ENCODE measurements at regions not wholly inside any gene's neighbourhood (a gene's known extent, or its start where the extent isn't known, plus 50 kb on each side); places are given as distances from the start of the nearest gene placed in this dataset.

GRCh38 chr10:81130014-81130413, 592.3 kb downstream of the SH2D4B start:
- Histone ChIP-seq H3K27ac (ENCODE audit: low read depth, low read length) (no peak overlapping the region), H3K4me1 (ENCODE audit: insufficient read depth, low read length) (no peaks in the 10 kb centered on the region), H3K9me3 (ENCODE audit: control insufficient read depth in 1 of 2, low read length in 2 of 2) (no peaks in the 10 kb centered on the region), H3K36me3 (ENCODE audit: insufficient read depth, low read length) (no peaks in the 10 kb centered on the region), H3K27me3 (ENCODE audit: insufficient read depth, low read length) (no peaks in the 10 kb centered on the region), H3K4me3 (ENCODE audit: low read length in 2 of 2) (no peak overlapping the region)
- ChIA-PET POLR2A (ENCODE audit: partially characterized antibody) (interaction anchor here (0.7 kb wide), 1 partner anchor 725 kb away, joined by 3 read pairs; no protein-coding TSS in a partner anchor), CTCF (ENCODE audit: partially characterized antibody) (no interaction called here)
- peaks cover 0 to 2% of the 10 kb centered on the region in 2 donors for H3K27me3 Mint-ChIP-seq
- no peak overlapping the region for H3K4me3 Mint-ChIP-seq
- intact Hi-C loops (cut with micrococcal nuclease), result no loop called here
- H3K36me3 Mint-ChIP-seq, result no peaks in the 10 kb centered on the region
- no peak for DNase-seq
- no peak overlapping the region for H3K27ac Mint-ChIP-seq
- H3K9me3 Mint-ChIP-seq, result peaks cover 0 to 3% (median 0%) of the 10 kb centered on the region in 8 donors
- H3K4me1 Mint-ChIP-seq, result no peaks in the 10 kb centered on the region

- H3K27ac Mint-ChIP-seq, result no peak overlapping the region
- intact Hi-C loops (cut with micrococcal nuclease), result no loop called here
- no peak overlapping the region for H3K4me3 Mint-ChIP-seq
Measured at GRCh38 chr10:81135851-81136250, 598.1 kb downstream of the SH2D4B start.

GRCh38 chr10:81136261-81136660, 598.6 kb downstream of the SH2D4B start:
- H3K4me1 Mint-ChIP-seq, result no peaks in the 10 kb centered on the region
- no peaks in the 10 kb centered on the region for H3K36me3 Mint-ChIP-seq
- peaks cover 2 to 17% (median 5%) of the 10 kb centered on the region in 8 donors for H3K9me3 Mint-ChIP-seq
- intact Hi-C loops (cut with micrococcal nuclease), result no loop called here
- H3K4me1 ChIP-seq (ENCODE audit: insufficient read depth, low read length), result no peaks in the 10 kb centered on the region
- ChIA-PET POLR2A (ENCODE audit: partially characterized antibody) (no interaction called here), CTCF (ENCODE audit: partially characterized antibody) (no interaction called here)
- no peak overlapping the region for H3K4me3 ChIP-seq (ENCODE audit: low read length in 2 of 2)
- no peaks in the 10 kb centered on the region for H3K27me3 ChIP-seq (ENCODE audit: insufficient read depth, low read length)
- no peak overlapping the region for H3K4me3 Mint-ChIP-seq
- H3K36me3 ChIP-seq (ENCODE audit: insufficient read depth, low read length), result no peaks in the 10 kb centered on the region
- no peaks in the 10 kb centered on the region for H3K27me3 Mint-ChIP-seq
- DNase-seq, result no peak
- H3K27ac ChIP-seq (ENCODE audit: low read depth, low read length), result no peak overlapping the region
- no peak overlapping the region for H3K27ac Mint-ChIP-seq
- H3K9me3 ChIP-seq (ENCODE audit: control insufficient read depth in 1 of 2, low read length in 2 of 2), result no peaks in the 10 kb centered on the region

More at GRCh38 chr10:81135851-81136250, 598.1 kb downstream of the SH2D4B start:
- Histone ChIP-seq H3K27me3 (ENCODE audit: insufficient read depth, low read length) (no peaks in the 10 kb centered on the region), H3K4me3 (ENCODE audit: low read length in 2 of 2) (no peak overlapping the region), H3K36me3 (ENCODE audit: insufficient read depth, low read length) (no peaks in the 10 kb centered on the region), H3K4me1 (ENCODE audit: insufficient read depth, low read length) (no peaks in the 10 kb centered on the region), H3K27ac (ENCODE audit: low read depth, low read length) (no peak overlapping the region), H3K9me3 (ENCODE audit: control insufficient read depth in 1 of 2, low read length in 2 of 2) (no peaks in the 10 kb centered on the region)
- Mint-ChIP-seq H3K27me3 (peaks cover 0 to 2% of the 10 kb centered on the region in 2 donors), H3K9me3 (peaks cover 2 to 17% (median 5%) of the 10 kb centered on the region in 8 donors), H3K4me1 (no peaks in the 10 kb centered on the region), H3K36me3 (no peaks in the 10 kb centered on the region)
- ChIA-PET POLR2A (ENCODE audit: partially characterized antibody) (no interaction called here), CTCF (ENCODE audit: partially characterized antibody) (no interaction called here)
- no peak for DNase-seq

GRCh38 chr10:81145975-81146374, 608.3 kb downstream of the SH2D4B start:
- ChIA-PET POLR2A (ENCODE audit: partially characterized antibody) (no interaction called here), CTCF (ENCODE audit: partially characterized antibody) (no interaction called here)
- no peak overlapping the region for H3K27ac Mint-ChIP-seq
- Histone ChIP-seq H3K4me1 (ENCODE audit: insufficient read depth, low read length) (no peaks in the 10 kb centered on the region), H3K4me3 (ENCODE audit: low read length in 2 of 2) (no peak overlapping the region), H3K27ac (ENCODE audit: low read depth, low read length) (no peak overlapping the region), H3K27me3 (ENCODE audit: insufficient read depth, low read length) (no peaks in the 10 kb centered on the region), H3K36me3 (ENCODE audit: insufficient read depth, low read length) (no peaks in the 10 kb centered on the region), H3K9me3 (ENCODE audit: control insufficient read depth in 1 of 2, low read length in 2 of 2) (no peaks in the 10 kb centered on the region)
- intact Hi-C loops (cut with micrococcal nuclease), result no loop called here
- H3K4me1 Mint-ChIP-seq, result no peaks in the 10 kb centered on the region
- DNase-seq, result no peak
- no peak overlapping the region for H3K4me3 Mint-ChIP-seq
- H3K27me3 Mint-ChIP-seq, result no peaks in the 10 kb centered on the region
- no peaks in the 10 kb centered on the region for H3K36me3 Mint-ChIP-seq
- peaks cover 0 to 6% (median under 1%) of the 10 kb centered on the region in 8 donors for H3K9me3 Mint-ChIP-seq

- intact Hi-C loops (cut with micrococcal nuclease), result no loop called here
- Mint-ChIP-seq H3K27ac (no peak overlapping the region), H3K4me3 (no peak overlapping the region), H3K27me3 (no peaks in the 10 kb centered on the region), H3K4me1 (no peaks in the 10 kb centered on the region), H3K9me3 (peaks cover 0 to 6% (median under 1%) of the 10 kb centered on the region in 8 donors), H3K36me3 (no peaks in the 10 kb centered on the region)
- ChIA-PET POLR2A (ENCODE audit: partially characterized antibody) (no interaction called here), CTCF (ENCODE audit: partially characterized antibody) (no interaction called here)
- no peaks in the 10 kb centered on the region for H3K9me3 ChIP-seq (ENCODE audit: control insufficient read depth in 1 of 2, low read length in 2 of 2)
- no peaks in the 10 kb centered on the region for H3K27me3 ChIP-seq (ENCODE audit: insufficient read depth, low read length)
- no peak overlapping the region for H3K27ac ChIP-seq (ENCODE audit: low read depth, low read length)
- no peaks in the 10 kb centered on the region for H3K36me3 ChIP-seq (ENCODE audit: insufficient read depth, low read length)
- no peaks in the 10 kb centered on the region for H3K4me1 ChIP-seq (ENCODE audit: insufficient read depth, low read length)
- DNase-seq, result no peak
- no peak overlapping the region for H3K4me3 ChIP-seq (ENCODE audit: low read length in 2 of 2)
Measured at GRCh38 chr10:81146436-81146835, 608.7 kb downstream of the SH2D4B start.

- no peaks in the 10 kb centered on the region for H3K27me3 Mint-ChIP-seq
- CTCF ChIA-PET (ENCODE audit: partially characterized antibody), result no interaction called here
Measured at GRCh38 chr10:81152656-81153055, 615.0 kb downstream of the SH2D4B start.

GRCh38 chr10:81157681-81158080, 620.0 kb downstream of the SH2D4B start:
- Histone ChIP-seq H3K27ac (ENCODE audit: low read depth, low read length) (no peak overlapping the region), H3K4me1 (ENCODE audit: insufficient read depth, low read length) (no peaks in the 10 kb centered on the region), H3K4me3 (ENCODE audit: low read length in 2 of 2) (no peak overlapping the region), H3K27me3 (ENCODE audit: insufficient read depth, low read length) (no peaks in the 10 kb centered on the region), H3K36me3 (ENCODE audit: insufficient read depth, low read length) (no peaks in the 10 kb centered on the region), H3K9me3 (ENCODE audit: control insufficient read depth in 1 of 2, low read length in 2 of 2) (no peaks in the 10 kb centered on the region)
- H3K27me3 Mint-ChIP-seq, result no peaks in the 10 kb centered on the region
- no peak overlapping the region for H3K27ac Mint-ChIP-seq
- H3K9me3 Mint-ChIP-seq, result peaks cover 0 to 2% (median 0%) of the 10 kb centered on the region in 8 donors
- DNase-seq, result no peak
- intact Hi-C loops (cut with micrococcal nuclease), result no loop called here
- no peak overlapping the region for H3K4me3 Mint-ChIP-seq
- CTCF ChIA-PET (ENCODE audit: partially characterized antibody), result no interaction called here
- H3K36me3 Mint-ChIP-seq, result no peaks in the 10 kb centered on the region
- POLR2A ChIA-PET (ENCODE audit: partially characterized antibody), result no interaction called here
- H3K4me1 Mint-ChIP-seq, result no peaks in the 10 kb centered on the region

More at GRCh38 chr10:81152656-81153055, 615.0 kb downstream of the SH2D4B start:
- no peak for DNase-seq
- H3K4me3 ChIP-seq (ENCODE audit: low read length in 2 of 2), result no peak overlapping the region
- no peaks in the 10 kb centered on the region for H3K9me3 ChIP-seq (ENCODE audit: control insufficient read depth in 1 of 2, low read length in 2 of 2)
- H3K4me1 Mint-ChIP-seq, result no peaks in the 10 kb centered on the region
- no peaks in the 10 kb centered on the region for H3K36me3 ChIP-seq (ENCODE audit: insufficient read depth, low read length)
- no peaks in the 10 kb centered on the region for H3K9me3 Mint-ChIP-seq
- intact Hi-C loops (cut with micrococcal nuclease), result no loop called here
- H3K36me3 Mint-ChIP-seq, result no peaks in the 10 kb centered on the region
- no peaks in the 10 kb centered on the region for H3K27me3 ChIP-seq (ENCODE audit: insufficient read depth, low read length)
- H3K27ac Mint-ChIP-seq, result no peak overlapping the region
- H3K27ac ChIP-seq (ENCODE audit: low read depth, low read length), result no peak overlapping the region
- no peaks in the 10 kb centered on the region for H3K4me1 ChIP-seq (ENCODE audit: insufficient read depth, low read length)
- no peak overlapping the region for H3K4me3 Mint-ChIP-seq
- POLR2A ChIA-PET (ENCODE audit: partially characterized antibody), result no interaction called here

GRCh38 chr10:81177651-81178244, 640.0 kb downstream of the SH2D4B start:
- CTCF ChIA-PET (ENCODE audit: partially characterized antibody), result no interaction called here
- Mint-ChIP-seq H3K27ac (no peak overlapping the region), H3K27me3 (peaks cover 0 to 1% of the 10 kb centered on the region in 2 donors), H3K4me1 (no peaks in the 10 kb centered on the region), H3K4me3 (no peak overlapping the region), H3K9me3 (peaks cover 2 to 17% (median 5%) of the 10 kb centered on the region in 8 donors), H3K36me3 (no peaks in the 10 kb centered on the region)
- POLR2A ChIA-PET (ENCODE audit: partially characterized antibody), result no interaction called here
- Histone ChIP-seq H3K4me3 (ENCODE audit: low read length in 2 of 2) (no peak overlapping the region), H3K27me3 (ENCODE audit: insufficient read depth, low read length) (no peaks in the 10 kb centered on the region), H3K4me1 (ENCODE audit: insufficient read depth, low read length) (no peaks in the 10 kb centered on the region), H3K36me3 (ENCODE audit: insufficient read depth, low read length) (no peaks in the 10 kb centered on the region), H3K9me3 (ENCODE audit: control insufficient read depth in 1 of 2, low read length in 2 of 2) (no peaks in the 10 kb centered on the region), H3K27ac (ENCODE audit: low read depth, low read length) (no peak overlapping the region)
- intact Hi-C loops (cut with micrococcal nuclease), result no loop called here
- no peak for DNase-seq
